ENCODE measurements at regions not wholly inside any gene's neighbourhood (a gene's known extent, or its start where the extent isn't known, plus 50 kb on each side); places are given as distances from the start of the nearest gene placed in this dataset.

DNA sequence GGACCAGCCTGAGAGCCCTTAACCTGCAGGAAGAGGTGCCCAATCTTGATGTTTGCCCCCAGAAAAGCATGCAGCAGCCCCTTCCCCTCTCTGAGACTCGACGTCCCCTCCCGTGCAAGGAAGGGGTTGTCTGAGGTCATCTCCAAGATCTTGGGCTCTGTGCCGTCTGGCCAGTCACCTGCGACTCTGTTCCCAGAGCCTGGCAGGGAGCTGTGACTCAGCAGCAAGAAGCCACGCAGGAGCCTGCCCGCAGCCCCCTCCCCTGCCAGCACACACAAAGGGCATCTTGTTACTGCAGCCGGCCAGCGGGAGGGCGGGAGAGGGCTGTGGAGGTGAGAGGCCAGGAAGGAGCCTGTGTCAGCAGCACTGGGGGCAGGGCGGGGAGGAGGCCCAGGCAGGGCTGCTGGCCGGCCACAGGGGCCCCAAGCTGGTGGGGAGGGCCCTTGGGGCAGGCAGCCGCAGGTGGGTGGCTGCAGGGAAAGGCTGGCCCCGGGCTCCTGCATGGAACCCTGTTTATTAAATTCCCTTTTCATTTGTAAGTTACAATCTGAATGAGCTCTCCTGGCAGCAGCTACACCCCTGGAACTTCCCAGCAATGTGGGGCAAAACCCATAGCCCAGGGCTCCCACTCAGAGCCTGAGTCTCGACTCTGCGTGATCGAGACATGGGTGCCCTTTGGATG is 103.7 kb upstream of the ZMIZ1 start:
- H3K4me1 ChIP-seq (ENCODE audit: control insufficient read depth in 5 of 5, insufficient read depth in 5 of 5, low read length in 5 of 5), result peaks cover 3 to 18% (median 7%) of the 10 kb centered on the region in 5 donors
- H3K36me3 ChIP-seq (ENCODE audit: control insufficient read depth in 4 of 4, insufficient read depth in 4 of 4, low read length in 4 of 4), result no peaks in the 10 kb centered on the region
- no peak overlapping the region for H3K4me3 ChIP-seq
- no peak for ATAC-seq (ENCODE audit: insufficient read depth, low FRiP score)
- 38 to 48% methylated on average over 17 of the region's 17 CpGs for WGBS, 2 donors
- H3K27me3 ChIP-seq (ENCODE audit: control insufficient read depth in 3 of 3, insufficient read depth in 3 of 3, low read length in 2 of 3), result no peaks in the 10 kb centered on the region
- H3K9me3 ChIP-seq (ENCODE audit: control insufficient read depth in 4 of 4, insufficient read depth in 3 of 4, low read length in 3 of 4), result no peaks in the 10 kb centered on the region
- peak in 2 of 3 donors; percentile 66 to 72 for DNase-seq
- H3K9ac ChIP-seq (ENCODE audit: insufficient read depth in 1 of 2, low read length in 2 of 2), result no peak overlapping the region
- H3K27ac ChIP-seq (ENCODE audit: low read depth in 1 of 2, low read length in 1 of 2), result no peak overlapping the region
- TF ChIP-seq, protein P1, sequence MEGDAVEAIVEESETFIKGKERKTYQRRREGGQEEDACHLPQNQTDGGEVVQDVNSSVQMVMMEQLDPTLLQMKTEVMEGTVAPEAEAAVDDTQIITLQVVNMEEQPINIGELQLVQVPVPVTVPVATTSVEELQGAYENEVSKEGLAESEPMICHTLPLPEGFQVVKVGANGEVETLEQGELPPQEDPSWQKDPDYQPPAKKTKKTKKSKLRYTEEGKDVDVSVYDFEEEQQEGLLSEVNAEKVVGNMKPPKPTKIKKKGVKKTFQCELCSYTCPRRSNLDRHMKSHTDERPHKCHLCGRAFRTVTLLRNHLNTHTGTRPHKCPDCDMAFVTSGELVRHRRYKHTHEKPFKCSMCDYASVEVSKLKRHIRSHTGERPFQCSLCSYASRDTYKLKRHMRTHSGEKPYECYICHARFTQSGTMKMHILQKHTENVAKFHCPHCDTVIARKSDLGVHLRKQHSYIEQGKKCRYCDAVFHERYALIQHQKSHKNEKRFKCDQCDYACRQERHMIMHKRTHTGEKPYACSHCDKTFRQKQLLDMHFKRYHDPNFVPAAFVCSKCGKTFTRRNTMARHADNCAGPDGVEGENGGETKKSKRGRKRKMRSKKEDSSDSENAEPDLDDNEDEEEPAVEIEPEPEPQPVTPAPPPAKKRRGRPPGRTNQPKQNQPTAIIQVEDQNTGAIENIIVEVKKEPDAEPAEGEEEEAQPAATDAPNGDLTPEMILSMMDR (IDR thresholded peaks at IDR 0.05; ENCODE audit: control extremely low read depth, extremely low read depth), result no peak

DNA sequence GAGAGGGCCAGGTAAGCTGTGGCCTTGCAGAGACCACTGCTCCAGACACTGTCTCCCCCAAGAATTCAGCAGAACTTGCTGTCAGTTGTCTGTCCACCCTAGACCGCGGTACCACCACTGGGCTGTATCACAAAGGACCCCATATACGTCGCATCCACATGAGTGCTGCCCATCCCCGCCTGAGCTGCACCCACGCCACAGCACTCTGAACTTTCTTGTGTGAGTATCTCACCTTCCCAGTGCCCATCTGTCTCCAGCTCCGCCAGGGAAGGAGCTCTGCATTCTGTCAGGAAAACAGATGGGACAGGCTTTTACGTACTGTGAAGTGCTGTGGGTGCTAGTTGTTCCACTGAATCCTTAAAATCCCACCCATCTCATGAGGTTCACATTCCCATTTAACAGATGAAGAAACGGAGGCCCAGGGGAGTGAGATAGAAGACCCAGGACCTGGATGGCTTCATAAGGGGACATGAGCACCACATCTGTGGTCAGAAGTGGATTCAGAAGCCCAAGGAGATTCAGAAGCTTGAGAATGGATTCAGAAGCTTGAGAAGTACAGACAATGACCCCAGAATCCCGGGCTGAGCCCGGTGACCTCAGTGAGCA is 102.5 kb upstream of the ZMIZ1 start:
- TF ChIP-seq, protein P1 (IDR thresholded peaks at IDR 0.05; ENCODE audit: control extremely low read depth, extremely low read depth), result no peak
- no peak overlapping the region for H3K27ac ChIP-seq (ENCODE audit: low read depth in 1 of 2, low read length in 1 of 2)
- DNase-seq (no peak), ATAC-seq (ENCODE audit: insufficient read depth, low FRiP score) (no peak)
- H3K4me3 ChIP-seq, result no peak overlapping the region
- peaks cover 0 to 7% (median 5%) of the 10 kb centered on the region in 5 donors for H3K4me1 ChIP-seq (ENCODE audit: control insufficient read depth in 5 of 5, insufficient read depth in 5 of 5, low read length in 5 of 5)
- H3K36me3 ChIP-seq (ENCODE audit: control insufficient read depth in 4 of 4, insufficient read depth in 4 of 4, low read length in 4 of 4), result no peaks in the 10 kb centered on the region
- H3K9me3 ChIP-seq (ENCODE audit: control insufficient read depth in 4 of 4, insufficient read depth in 3 of 4, low read length in 3 of 4), result no peaks in the 10 kb centered on the region
- no peaks in the 10 kb centered on the region for H3K27me3 ChIP-seq (ENCODE audit: control insufficient read depth in 3 of 3, insufficient read depth in 3 of 3, low read length in 2 of 3)
- 95 to 97% methylated on average over 11 of the region's 11 CpGs for WGBS, 2 donors
- no peak overlapping the region for H3K9ac ChIP-seq (ENCODE audit: insufficient read depth in 1 of 2, low read length in 2 of 2)

DNA sequence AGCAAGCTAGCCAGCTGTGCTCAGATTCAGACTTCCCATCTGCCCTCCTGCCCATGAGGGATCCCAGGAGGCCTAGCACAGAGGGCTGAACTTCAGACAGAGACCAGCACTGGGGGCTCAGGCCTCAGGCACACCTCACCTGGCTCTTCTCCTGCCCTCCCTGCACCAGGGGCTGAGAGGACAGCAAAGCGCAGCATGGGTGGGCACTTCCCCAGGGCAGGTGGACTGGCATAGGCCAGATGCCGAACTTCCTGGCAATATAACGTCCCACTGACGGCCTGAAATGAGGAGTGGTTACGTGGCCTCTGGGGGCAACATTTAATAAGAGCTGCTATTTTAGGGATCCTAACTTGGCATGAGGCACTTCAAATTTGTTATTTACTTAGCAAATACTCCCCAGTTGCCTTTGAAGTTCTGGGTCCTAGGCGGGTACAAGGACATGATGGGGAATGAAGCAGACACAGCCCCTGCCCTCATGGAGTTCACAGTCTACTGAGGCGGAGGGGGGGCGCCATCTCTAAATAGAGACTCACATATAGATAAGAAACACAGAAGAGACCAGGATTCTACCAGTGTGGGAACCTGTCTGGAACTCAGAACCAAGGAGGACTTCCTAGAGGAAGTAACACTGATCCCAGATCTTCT is 101.8 kb upstream of the ZMIZ1 start:
- no peaks in the 10 kb centered on the region for H3K27me3 ChIP-seq (ENCODE audit: control insufficient read depth in 3 of 3, insufficient read depth in 3 of 3, low read length in 2 of 3)
- no peak overlapping the region for H3K27ac ChIP-seq (ENCODE audit: low read depth in 1 of 2, low read length in 1 of 2)
- no peaks in the 10 kb centered on the region for H3K36me3 ChIP-seq (ENCODE audit: control insufficient read depth in 4 of 4, insufficient read depth in 4 of 4, low read length in 4 of 4)
- ATAC-seq (ENCODE audit: insufficient read depth, low FRiP score), result no peak
- no peak overlapping the region for H3K4me3 ChIP-seq
- no peaks in the 10 kb centered on the region for H3K9me3 ChIP-seq (ENCODE audit: control insufficient read depth in 4 of 4, insufficient read depth in 3 of 4, low read length in 3 of 4)
- TF ChIP-seq, protein P1 (IDR thresholded peaks at IDR 0.05; ENCODE audit: control extremely low read depth, extremely low read depth), result no peak
- peaks cover 0 to 9% (median 5%) of the 10 kb centered on the region in 5 donors for H3K4me1 ChIP-seq (ENCODE audit: control insufficient read depth in 5 of 5, insufficient read depth in 5 of 5, low read length in 5 of 5)
- WGBS, 2 donors, result 84 to 89% methylated on average over 8 of the region's 8 CpGs
- H3K9ac ChIP-seq (ENCODE audit: insufficient read depth in 1 of 2, low read length in 2 of 2), result no peak overlapping the region
- no peak for DNase-seq

Data from lung (tissue), 11 donors.